GM19455 (cell line): ENCODE measurements at regions not wholly inside any gene's neighbourhood (a gene's known extent, or its start where the extent isn't known, plus 50 kb on each side); places are given as distances from the start of the nearest gene placed in this dataset.
"Not testable (repeated sequence)": the region's sequence is repeated elsewhere in the genome, so short reads cannot be mapped to it uniquely, and the experiment has no call there.

Experiments
- ATAC-seq: cut with Tn5 transposase; IDR thresholded peaks from one replicate; pipeline ENCODE4 v1.9.1; 2021; ENCODE audit not compliant: unreplicated experiment

GRCh38 chr11:25486338-25486737 lies 845.6 kb upstream of the ANO3 start:
- ATAC-seq, result not testable (repeated sequence)

- not testable (repeated sequence) for ATAC-seq
Measured at GRCh38 chr11:25488176-25488575, 843.8 kb upstream of the ANO3 start.

- not testable (repeated sequence) for ATAC-seq
Measured at GRCh38 chr11:25501426-25501825, 830.5 kb upstream of the ANO3 start.

GRCh38 chr11:25515576-25515975 lies 816.4 kb upstream of the ANO3 start:
- no peak for ATAC-seq

GRCh38 chr11:25520459-25520858 lies 811.5 kb upstream of the ANO3 start:
- no peak for ATAC-seq

GRCh38 chr11:25527841-25528240 lies 804.1 kb upstream of the ANO3 start:
- no peak for ATAC-seq

GRCh38 chr11:25529572-25529971 lies 802.4 kb upstream of the ANO3 start:
- no peak for ATAC-seq

GRCh38 chr11:25535467-25536272 lies 796.3 kb upstream of the ANO3 start:
- ATAC-seq, result no peak

- ATAC-seq, result no peak
Measured at GRCh38 chr11:25536289-25536688, 795.6 kb upstream of the ANO3 start.

GRCh38 chr11:25537393-25537792 lies 794.5 kb upstream of the ANO3 start:
- ATAC-seq, result no peak

GRCh38 chr11:25547292-25547691 lies 784.6 kb upstream of the ANO3 start:
- ATAC-seq, result no peak

- no peak for ATAC-seq
Measured at GRCh38 chr11:25562417-25562816, 769.5 kb upstream of the ANO3 start.

GRCh38 chr11:25565846-25566245 lies 766.1 kb upstream of the ANO3 start:
- no peak for ATAC-seq

- ATAC-seq, result no peak
Measured at GRCh38 chr11:25566298-25567200, 765.4 kb upstream of the ANO3 start.

GRCh38 chr11:25576320-25576719 lies 755.6 kb upstream of the ANO3 start:
- no peak for ATAC-seq

- ATAC-seq, result not testable (repeated sequence)
Measured at GRCh38 chr11:25579554-25579953, 752.4 kb upstream of the ANO3 start.

- ATAC-seq, result no peak
Measured at GRCh38 chr11:25583596-25583995, 748.3 kb upstream of the ANO3 start.

GRCh38 chr11:25587496-25587895 lies 744.4 kb upstream of the ANO3 start:
- no peak for ATAC-seq

- ATAC-seq, result no peak
Measured at GRCh38 chr11:25593221-25593620, 738.7 kb upstream of the ANO3 start.

- no peak for ATAC-seq
Measured at GRCh38 chr11:25596701-25597100, 735.2 kb upstream of the ANO3 start.

GRCh38 chr11:25597696-25598095 lies 734.2 kb upstream of the ANO3 start:
- no peak for ATAC-seq

GRCh38 chr11:25602149-25602548 lies 729.8 kb upstream of the ANO3 start:
- ATAC-seq, result no peak
